Activated effector memory CD4-positive, alpha-beta T cell treated with anti-CD3 and anti-CD28 coated beads, Interleukin-2, amount 50 U/mL, for 16 hours (primary cell): ENCODE measurements at regions not wholly inside any gene's neighbourhood (a gene's known extent, or its start where the extent isn't known, plus 50 kb on each side); places are given as distances from the start of the nearest gene placed in this dataset.

ENCODE experiments used
- DNase-seq: peaks from one replicate; pipeline ENCODE4 v3.0.0-alpha.2; 2020

DNA sequence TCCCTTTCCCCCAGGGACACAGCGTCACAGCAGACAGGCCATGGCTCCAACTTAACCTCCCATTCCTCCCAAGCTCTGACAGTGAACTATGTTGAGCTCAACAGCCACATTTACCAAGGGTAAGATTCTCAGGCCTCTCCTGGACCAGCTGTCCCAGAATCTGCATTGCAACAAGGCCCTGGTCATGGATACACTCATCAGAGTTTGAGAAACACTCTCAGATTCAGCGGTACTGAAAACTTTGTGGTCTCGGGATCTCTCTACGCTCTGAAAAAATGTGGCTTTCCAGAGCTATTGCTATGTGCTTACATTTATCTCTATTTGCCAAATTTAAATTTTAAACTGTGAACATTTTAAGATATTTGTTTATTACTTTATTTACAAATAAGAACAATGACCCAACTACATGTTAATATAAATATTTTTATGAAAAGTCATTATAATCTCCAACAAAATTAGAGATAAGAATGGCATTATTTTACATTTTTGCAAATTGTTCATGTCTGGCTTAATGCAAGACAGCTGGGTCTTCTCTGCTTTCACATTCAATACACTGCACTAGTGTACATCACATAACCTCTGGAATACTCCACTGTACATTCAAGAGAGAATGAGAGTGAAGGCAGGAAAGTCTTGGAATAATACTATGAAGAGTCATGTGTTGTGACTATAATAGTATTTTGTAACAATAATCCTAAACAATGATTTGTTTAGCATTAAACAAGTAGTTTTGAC lies 190.9 kb upstream of the PITRM1 start:
- no peak for DNase-seq

- DNase-seq, result no peak
Measured at GRCh38 chr10:3362394-3362793, 189.8 kb upstream of the PITRM1 start.

DNA sequence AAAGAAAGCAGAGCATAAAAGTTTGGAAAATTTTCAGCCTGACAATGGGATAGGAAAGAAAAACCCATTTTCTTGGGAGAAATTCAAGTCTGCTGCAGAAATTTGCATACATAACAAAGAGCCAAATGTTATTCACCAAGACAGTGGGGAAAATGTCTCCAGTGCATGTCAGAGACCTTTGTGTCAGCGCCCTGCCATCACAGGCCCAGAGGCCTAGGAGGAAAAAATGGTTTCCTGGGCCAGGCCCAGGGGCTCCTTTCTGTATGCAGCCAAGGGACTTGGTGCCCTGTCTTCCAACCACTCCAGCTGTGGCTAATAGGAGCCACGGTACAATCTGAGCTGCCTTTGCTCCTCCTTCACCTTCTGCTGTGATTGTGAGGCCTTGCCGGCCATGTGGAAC lies 189.1 kb upstream of the PITRM1 start:
- no peak for DNase-seq

GRCh38 chr10:3357737-3358136 lies 185.2 kb upstream of the PITRM1 start:
- no peak for DNase-seq

- DNase-seq, result no peak
Measured at GRCh38 chr10:3355536-3355935, 183.0 kb upstream of the PITRM1 start.

DNA sequence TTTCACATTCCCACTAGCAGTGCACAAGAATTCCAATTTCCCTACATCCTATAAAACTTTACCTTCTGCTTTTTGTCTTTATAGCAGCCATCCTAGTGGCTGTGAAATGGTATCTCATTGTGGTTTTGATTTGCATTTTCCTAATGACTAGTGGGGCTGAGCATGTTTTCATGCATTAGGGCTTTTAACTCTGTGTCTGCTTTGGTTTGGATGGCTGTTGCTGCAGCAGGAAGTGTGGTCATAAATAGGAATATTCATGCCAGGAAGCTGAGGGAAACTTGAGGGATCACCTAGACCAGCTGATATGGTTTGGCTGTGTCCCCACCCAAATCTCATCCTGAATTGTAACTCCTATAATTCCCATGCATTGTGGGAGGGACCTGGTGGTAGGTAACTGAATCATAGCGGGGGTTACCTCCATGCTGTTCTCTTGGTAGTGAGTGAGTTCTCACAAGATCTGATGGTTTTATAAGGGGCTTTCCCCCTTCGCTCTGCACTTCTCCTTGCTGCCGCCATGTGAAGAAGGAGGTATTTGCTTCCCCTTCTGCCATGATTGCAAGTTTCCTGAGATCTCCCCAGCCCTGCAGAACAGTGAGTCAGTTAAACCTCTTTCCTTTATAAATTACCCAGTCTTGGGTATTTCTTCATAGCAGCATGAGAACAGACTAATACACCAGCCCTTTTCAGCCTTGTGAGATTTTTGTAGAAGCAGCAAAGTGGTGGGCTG lies 181.8 kb upstream of the PITRM1 start:
- no peak for DNase-seq

- no peak for DNase-seq
Measured at GRCh38 chr10:3353235-3353634, 180.7 kb upstream of the PITRM1 start.

DNA sequence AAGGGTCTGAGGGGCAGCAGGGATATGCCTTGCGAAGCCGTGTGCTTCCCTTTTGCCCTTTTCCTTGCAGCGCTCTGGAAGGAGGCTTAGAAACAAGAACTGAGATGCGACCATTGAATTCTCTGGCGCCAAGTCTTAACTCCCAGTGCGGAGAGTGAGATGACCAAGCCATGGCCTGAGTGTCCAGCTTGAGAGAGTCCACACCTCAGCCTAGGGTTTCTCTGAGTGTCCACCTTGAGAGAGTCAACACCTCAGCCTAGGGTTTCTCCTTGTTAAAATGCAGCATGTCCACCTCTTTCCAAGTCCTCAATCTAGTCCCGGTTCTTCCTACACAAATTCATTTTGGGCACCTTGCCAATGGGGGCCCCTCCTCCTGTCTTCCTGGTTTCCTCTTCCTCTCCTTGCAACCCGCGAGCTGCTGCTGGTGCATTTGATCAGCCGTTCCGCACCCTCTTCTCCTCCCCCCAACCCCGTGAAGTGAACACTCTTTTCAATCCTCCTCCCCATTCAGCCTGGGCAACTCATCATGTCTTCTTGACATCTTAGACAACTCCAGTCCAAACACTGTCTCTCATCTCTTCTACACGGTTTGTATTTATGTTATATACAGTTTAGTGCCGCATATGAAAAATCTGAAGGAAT lies 178.2 kb upstream of the PITRM1 start:
- no peak for DNase-seq

GRCh38 chr10:3350205-3350604 lies 177.6 kb upstream of the PITRM1 start:
- no peak for DNase-seq

DNA sequence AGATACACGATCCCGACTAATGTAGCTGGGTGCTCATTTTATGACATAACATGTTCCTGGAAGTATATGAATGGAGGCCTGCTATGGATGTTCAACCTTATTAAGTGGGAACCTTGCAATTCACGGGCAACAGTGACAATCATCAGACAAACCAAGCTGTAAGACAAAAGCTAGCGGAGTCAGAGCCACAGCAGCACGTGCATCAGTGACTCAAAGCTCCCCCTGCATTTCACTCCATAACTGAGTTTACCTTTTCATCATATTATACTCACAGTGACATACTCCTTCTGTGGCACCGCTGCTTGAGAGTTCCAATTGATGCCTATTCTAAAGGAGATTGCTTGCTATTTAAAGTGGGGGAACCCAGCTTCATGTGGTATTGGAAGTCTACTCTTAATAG lies 176.0 kb upstream of the PITRM1 start:
- no peak for DNase-seq

DNA sequence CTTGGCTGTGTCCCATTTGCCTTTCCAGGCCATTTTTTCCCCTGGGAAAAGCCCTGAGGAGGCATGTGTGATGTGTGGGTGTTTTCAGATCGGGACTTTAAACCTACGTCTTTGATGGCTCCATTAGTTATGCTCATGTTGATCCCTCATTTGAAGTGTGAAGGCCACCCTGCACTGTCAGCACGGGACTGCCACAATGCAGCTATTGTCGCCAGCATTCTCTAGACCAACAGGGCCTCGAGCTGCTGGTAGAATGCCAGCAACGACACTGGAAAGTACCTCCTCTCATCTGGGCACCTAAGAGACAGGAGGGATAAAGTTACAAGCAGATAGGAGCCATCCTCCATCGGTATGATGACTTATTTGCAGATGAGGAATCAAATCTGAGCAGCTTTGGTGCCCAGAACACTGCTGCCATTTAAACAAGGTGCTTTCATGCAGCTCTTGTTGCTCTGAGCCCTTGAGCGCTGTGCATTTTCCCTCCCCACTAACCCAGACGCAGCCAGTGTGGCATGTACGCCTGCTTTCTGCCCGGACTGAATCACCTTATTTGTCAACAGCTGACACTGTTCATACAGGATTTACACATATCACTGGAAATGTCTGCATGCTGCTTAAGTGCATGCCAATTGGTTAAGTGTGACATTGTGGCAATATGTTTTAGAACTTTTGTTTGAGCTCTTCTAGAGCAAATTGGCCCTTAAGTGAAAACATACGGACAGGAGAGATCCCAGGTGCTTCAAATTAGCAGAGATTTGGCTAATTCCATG lies 175.0 kb upstream of the PITRM1 start:
- DNase-seq, result no peak

DNA sequence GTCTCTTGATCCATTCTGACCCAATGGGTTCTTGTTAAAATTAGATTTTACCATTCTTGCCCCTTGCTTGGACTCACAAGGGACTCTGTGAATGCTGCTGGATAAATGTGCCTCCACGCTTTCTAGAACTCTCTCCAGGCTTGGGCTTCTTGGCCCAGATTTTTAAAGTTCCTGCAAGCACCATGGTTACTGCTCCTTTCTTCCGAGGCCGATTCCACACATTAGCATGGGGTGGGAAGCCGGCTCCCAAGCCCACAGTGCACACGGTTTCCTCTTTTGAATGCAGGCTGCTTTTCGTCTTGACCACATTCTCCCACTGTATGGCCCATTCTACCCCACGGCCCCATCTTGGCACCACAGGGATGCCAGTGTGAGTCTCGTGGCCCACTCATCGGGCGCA lies 174.3 kb upstream of the PITRM1 start:
- no peak for DNase-seq

GRCh38 chr10:3342771-3343170 lies 170.2 kb upstream of the PITRM1 start:
- no peak for DNase-seq

GRCh38 chr10:3340127-3340730 lies 167.6 kb upstream of the PITRM1 start:
- no peak for DNase-seq

GRCh38 chr10:3339531-3339950 lies 167.0 kb upstream of the PITRM1 start:
- no peak for DNase-seq

DNA sequence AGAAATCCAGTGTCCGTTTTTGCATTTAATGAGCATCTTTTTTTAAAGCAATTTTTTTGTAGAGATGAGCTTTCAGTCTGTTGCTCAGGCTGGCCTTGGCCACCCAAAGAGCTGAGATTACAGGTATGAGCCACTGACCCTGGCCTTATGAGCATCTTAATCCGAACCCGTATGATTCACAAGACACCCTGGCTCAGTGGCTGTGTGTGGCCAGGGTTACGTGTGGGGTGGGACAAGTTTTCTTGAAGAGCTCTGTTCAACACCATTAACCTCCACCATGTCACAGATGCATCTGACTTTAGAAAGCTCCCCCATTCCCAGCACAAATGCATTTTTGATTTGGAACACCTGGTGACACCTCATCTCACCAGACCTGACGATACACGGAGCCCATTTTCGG lies 166.5 kb upstream of the PITRM1 start:
- no peak for DNase-seq

DNA sequence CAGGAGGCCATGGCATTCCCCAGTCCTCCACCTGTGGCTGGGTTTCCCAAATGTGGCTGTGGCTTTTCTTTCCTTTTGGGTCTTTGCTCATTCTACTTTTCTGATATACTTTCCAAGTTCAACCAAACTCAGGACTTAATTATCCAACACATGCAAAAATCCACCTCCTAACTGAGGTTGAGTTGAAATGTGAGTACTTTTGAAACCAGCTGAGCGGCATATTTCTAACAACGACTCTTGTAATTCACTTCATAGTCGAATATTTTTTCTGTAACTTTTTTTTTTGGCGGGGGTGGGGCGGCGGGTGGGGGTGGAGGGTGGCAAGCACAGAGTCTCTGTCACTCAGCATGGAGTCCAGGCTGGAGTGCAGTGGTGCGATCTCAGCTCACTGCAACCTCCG lies 165.2 kb upstream of the PITRM1 start:
- DNase-seq, result no peak

- no peak for DNase-seq
Measured at GRCh38 chr10:3336673-3337293, 164.2 kb upstream of the PITRM1 start.

DNA sequence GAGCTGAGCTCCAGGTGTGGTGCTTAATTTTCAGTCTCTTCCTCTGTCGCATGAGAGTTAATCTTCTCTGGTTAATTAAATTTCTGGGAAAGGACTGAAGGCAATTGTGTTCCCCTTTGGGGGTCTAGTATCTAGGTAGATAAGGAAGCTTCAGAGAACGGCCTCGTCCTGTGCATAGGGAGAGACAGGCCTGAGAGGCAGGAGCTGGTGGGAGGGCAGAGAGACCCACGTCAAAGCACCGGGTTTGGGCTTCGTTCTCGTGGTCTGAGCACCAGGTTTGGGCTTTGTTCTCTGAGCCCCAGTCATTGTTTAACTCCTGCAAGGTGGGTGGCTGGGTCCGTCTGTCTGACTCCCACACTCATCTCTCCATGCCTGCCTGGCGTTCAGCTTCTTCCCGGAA lies 160.8 kb upstream of the PITRM1 start:
- no peak for DNase-seq

DNA sequence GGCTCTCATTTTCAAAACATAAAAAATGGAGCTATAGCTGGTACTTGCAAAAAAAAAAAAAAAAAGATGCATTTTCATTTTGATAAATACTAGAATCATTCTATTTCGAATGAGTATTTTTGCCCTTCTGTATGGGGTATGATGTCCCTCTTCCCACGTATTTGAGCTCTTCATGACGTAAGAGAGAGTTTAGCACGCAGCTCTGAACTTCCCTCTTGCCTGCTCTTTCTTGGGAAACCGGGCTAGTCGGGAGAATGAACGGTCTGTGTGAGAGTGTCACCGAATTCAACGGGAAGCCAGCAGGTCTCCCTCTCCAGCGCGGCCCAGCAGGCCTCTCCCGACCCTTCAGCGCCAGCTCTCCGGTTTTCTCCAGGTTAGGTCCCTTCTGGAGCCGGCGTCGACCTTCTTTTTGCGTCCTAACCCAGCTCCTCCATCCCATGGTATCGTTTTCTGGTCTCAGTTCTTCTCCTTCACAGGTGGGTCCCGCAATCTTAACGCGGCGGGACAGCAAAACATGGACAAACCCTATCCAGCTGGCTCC lies 159.2 kb upstream of the PITRM1 start:
- no peak for DNase-seq

DNA sequence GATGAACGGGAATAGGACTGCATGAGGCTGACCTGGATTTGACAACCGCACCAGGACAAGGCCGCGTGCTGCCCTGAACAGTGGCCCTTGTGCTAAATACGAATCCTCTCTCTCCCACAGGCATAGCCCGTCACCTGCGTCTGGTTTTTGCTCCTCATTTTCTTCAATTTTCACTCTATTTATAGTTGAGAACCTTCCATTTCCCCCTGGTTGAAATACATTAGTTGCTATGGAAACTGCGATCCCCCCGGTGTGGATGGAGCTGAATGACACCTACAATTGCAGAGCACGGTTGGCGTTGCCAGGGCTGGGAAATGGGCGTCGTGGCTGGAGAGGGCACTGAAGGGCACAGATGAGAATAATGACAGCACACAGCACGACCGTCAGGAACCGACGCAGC lies 158.6 kb upstream of the PITRM1 start:
- no peak for DNase-seq

DNA sequence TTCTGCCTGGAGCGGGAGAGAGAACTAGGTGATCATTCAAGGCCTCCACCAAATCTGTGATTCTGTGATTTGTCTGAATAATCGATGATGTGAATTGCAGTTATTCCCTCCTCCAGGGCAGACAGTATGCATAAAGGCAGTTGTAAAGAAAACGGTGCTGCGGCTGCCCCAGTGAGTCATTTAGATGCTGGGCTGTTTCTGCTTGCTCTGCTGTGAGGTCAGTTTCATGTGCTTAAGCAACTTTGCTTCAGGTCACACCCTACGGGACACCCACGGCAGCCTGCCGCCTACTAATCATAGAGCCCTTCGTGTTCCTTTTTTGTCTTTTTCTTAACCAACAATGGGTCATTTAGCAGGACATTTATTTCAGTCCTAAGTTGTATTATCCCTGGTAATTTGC lies 158.1 kb upstream of the PITRM1 start:
- no peak for DNase-seq
